Thoracic aorta (tissue), 2 donors: ENCODE measurements at regions not wholly inside any gene's neighbourhood (a gene's known extent, or its start where the extent isn't known, plus 50 kb on each side); places are given as distances from the start of the nearest gene placed in this dataset.

Experiments
- ATAC-seq: fragments of 150-250 bp; one replicate; pipeline ENCODE4 v1.8.0; 2017; ENCODE audit warnings: low read depth; ENCODE audit not compliant: insufficient number of reproducible peaks, low FRiP score
- DNase-seq: peaks from one replicate; pipeline ENCODE4 v3.0.0-alpha.2; 2020; ENCODE audit warnings: low spot score
- H3K27ac ChIP-seq, 2 donors: fragments of 200-600 bp; sonication (generic); 1 replicate in 1 of 2; 2 replicates in 1 of 2; pipeline ENCODE4 v1.5.1; 2016; ENCODE audit warnings: mild to moderate bottlenecking in 2 of 2, moderate library complexity in 2 of 2
- H3K27me3 ChIP-seq: fragments of 200-600 bp; sonication (generic); replicated peaks from 2 replicates; pipeline ENCODE4 v1.6.0; 2016; ENCODE audit warnings: mild to moderate bottlenecking; ENCODE audit not compliant: insufficient read depth
- H3K36me3 ChIP-seq: fragments of 200-600 bp; sonication (generic); one replicate; pipeline ENCODE4 v1.5.1; 2016
- H3K4me1 ChIP-seq, 2 donors: fragments of 200-600 bp; sonication (generic); 1 replicate in 1 of 2; 2 replicates in 1 of 2; pipeline versions ENCODE4 v1.5.1 to v1.6.0; 2016; ENCODE audit warnings: low read depth in 2 of 2, mild to moderate bottlenecking in 1 of 2; ENCODE audit not compliant: control insufficient read depth in 1 of 2
- H3K4me3 ChIP-seq: fragments of 200-600 bp; sonication (generic); 2 replicates; pipeline ENCODE4 v1.5.1; 2016; ENCODE audit warnings: mild to moderate bottlenecking
- H3K9me3 ChIP-seq: fragments of 200-600 bp; sonication (generic); 2 replicates; pipeline ENCODE4 v1.5.1; 2016
- CTCF ChIP-seq: fragments of 200-600 bp; sonication (generic); IDR thresholded peaks from one replicate; pipeline ENCODE4 v1.5.1; 2019; ENCODE audit warnings: antibody characterized with exemption

GRCh38 chr11:116109228-116109627 is 605.0 kb upstream of the CADM1 start:
- ATAC-seq (no peak), DNase-seq (no peak)
- no peaks in the 10 kb centered on the region for H3K27me3 ChIP-seq
- no peak overlapping the region for H3K27ac ChIP-seq
- no peaks in the 10 kb centered on the region for H3K4me1 ChIP-seq
- no peak overlapping the region for H3K4me3 ChIP-seq
- no peak for TF ChIP-seq CTCF
- H3K9me3 ChIP-seq, result peaks cover 4% of the 10 kb centered on the region
- no peaks in the 10 kb centered on the region for H3K36me3 ChIP-seq

GRCh38 chr11:116108161-116108560 is 603.9 kb upstream of the CADM1 start:
- Histone ChIP-seq H3K27me3 (no peaks in the 10 kb centered on the region), H3K4me3 (no peak overlapping the region), H3K27ac (no peak overlapping the region), H3K36me3 (no peaks in the 10 kb centered on the region), H3K4me1 (no peaks in the 10 kb centered on the region), H3K9me3 (no peaks in the 10 kb centered on the region)
- TF ChIP-seq CTCF, result no peak
- no peak for DNase-seq
- no peak for ATAC-seq

- TF ChIP-seq CTCF, result no peak
- no peaks in the 10 kb centered on the region for H3K4me1 ChIP-seq
- H3K27me3 ChIP-seq, result no peaks in the 10 kb centered on the region
- H3K27ac ChIP-seq, result no peak overlapping the region
- no peaks in the 10 kb centered on the region for H3K36me3 ChIP-seq
- no peak for ATAC-seq
- H3K4me3 ChIP-seq, result no peak overlapping the region
- H3K9me3 ChIP-seq, result no peaks in the 10 kb centered on the region
- no peak for DNase-seq
Observed at GRCh38 chr11:116107229-116107628, 603.0 kb upstream of the CADM1 start.

- no peaks in the 10 kb centered on the region for H3K4me1 ChIP-seq
- no peak for TF ChIP-seq CTCF
Observed at GRCh38 chr11:116104498-116105174, 600.4 kb upstream of the CADM1 start.

GRCh38 chr11:116101902-116102301 is 597.7 kb upstream of the CADM1 start:
- H3K27me3 ChIP-seq, result no peaks in the 10 kb centered on the region
- H3K27ac ChIP-seq, result no peak overlapping the region
- no peaks in the 10 kb centered on the region for H3K36me3 ChIP-seq
- H3K4me1 ChIP-seq, result no peaks in the 10 kb centered on the region
- no peak overlapping the region for H3K4me3 ChIP-seq
- no peaks in the 10 kb centered on the region for H3K9me3 ChIP-seq
- no peak for ATAC-seq
- no peak for DNase-seq
- no peak for TF ChIP-seq CTCF

More at GRCh38 chr11:116104498-116105174, 600.4 kb upstream of the CADM1 start:
- no peaks in the 10 kb centered on the region for H3K27me3 ChIP-seq
- H3K4me3 ChIP-seq, result no peak overlapping the region
- H3K36me3 ChIP-seq, result no peaks in the 10 kb centered on the region
- DNase-seq (no peak), ATAC-seq (no peak)
- H3K9me3 ChIP-seq, result no peaks in the 10 kb centered on the region
- H3K27ac ChIP-seq, result no peak overlapping the region
